ENCODE measurements at regions not wholly inside any gene's neighbourhood (a gene's known extent, or its start where the extent isn't known, plus 50 kb on each side); places are given as distances from the start of the nearest gene placed in this dataset.

- TF ChIP-seq CTCF (IDR thresholded peaks at IDR 0.05; ENCODE audit: borderline replicate concordance, extremely low read depth, low read length, poor library complexity, severe bottlenecking) (peak; percentile 3), EZH2 (IDR thresholded peaks at IDR 0.05; ENCODE audit: borderline replicate concordance, low read depth, low read length, severe bottlenecking) (no peak)
These were observed 226.0 kb upstream of the ITGA4 start for GRCh38 chr2:181231151-181231550.
